Liver (tissue), 8 donors: ENCODE measurements at regions not wholly inside any gene's neighbourhood (a gene's known extent, or its start where the extent isn't known, plus 50 kb on each side); places are given as distances from the start of the nearest gene placed in this dataset.

Experiments
- DNase-seq: peaks from one replicate; pipeline ENCODE4 v3.0.0-alpha.2; 2017; ENCODE audit warnings: low spot score
- H3K27ac ChIP-seq, 2 donors: one replicate each; pipeline ENCODE4 v1.7.0; 2013; ENCODE audit warnings: inconsistent platforms in 2 of 2, low read length in 2 of 2, control low read depth in 1 of 2, low read depth in 1 of 2, mild to moderate bottlenecking in 1 of 2
- H3K27me3 ChIP-seq, 4 donors: one replicate each; pipeline versions ENCODE4 v1.6.1 to v1.7.0; 2013; ENCODE audit warnings: low read length in 3 of 4, inconsistent platforms in 1 of 4, mild to moderate bottlenecking in 1 of 4, moderate library complexity in 1 of 4; ENCODE audit not compliant: control insufficient read depth in 4 of 4, insufficient read depth in 4 of 4
- H3K36me3 ChIP-seq, 4 donors: one replicate each; pipeline versions ENCODE4 v1.6.1 to v1.7.0; 2013; ENCODE audit warnings: low read length in 3 of 4, mild to moderate bottlenecking in 3 of 4, low read depth in 1 of 4, moderate library complexity in 1 of 4; ENCODE audit not compliant: control insufficient read depth in 4 of 4, insufficient read depth in 3 of 4
- H3K4me1 ChIP-seq, 4 donors: one replicate each; pipeline versions ENCODE4 v1.6.1 to v1.7.0; 2013; ENCODE audit warnings: low read length in 3 of 4, mild to moderate bottlenecking in 3 of 4, moderate library complexity in 1 of 4; ENCODE audit not compliant: control insufficient read depth in 4 of 4, insufficient read depth in 4 of 4
- H3K4me3 ChIP-seq, 3 donors: one replicate each; pipeline versions ENCODE4 v1.6.1 to v1.7.0; 2013; ENCODE audit warnings: low read length in 3 of 3, control low read depth in 1 of 3, low read depth in 1 of 3, mild to moderate bottlenecking in 1 of 3
- H3K9ac ChIP-seq, 2 donors: one replicate each; pipeline ENCODE4 v1.7.0; 2013; ENCODE audit warnings: low read length in 2 of 2, mild to moderate bottlenecking in 2 of 2, moderate library complexity in 2 of 2, control low read depth in 1 of 2, low read depth in 1 of 2
- H3K9me3 ChIP-seq, 4 donors: one replicate each; pipeline versions ENCODE4 v1.6.1 to v1.7.0; 2013; ENCODE audit warnings: low read length in 3 of 4; ENCODE audit not compliant: control insufficient read depth in 4 of 4
- CTCF ChIP-seq: fragments of 150-350 bp; IDR thresholded peaks from 2 replicates; pipeline ENCODE4 v1.5.1; 2017; ENCODE audit warnings: improper control_type of control experiment, low read depth, low read length; ENCODE audit not compliant: missing input control
- EGR1 ChIP-seq, 2 donors: IDR thresholded peaks; 2 replicates each; pipeline ENCODE4 v1.6.1; 2016 to 2018; ENCODE audit warnings: antibody characterized with exemption in 2 of 2, low read depth in 2 of 2
- GABPA ChIP-seq, 2 donors: IDR thresholded peaks in 1 of 2; conservative IDR thresholded peaks in 1 of 2; 2 replicates each; pipeline ENCODE4 v1.6.1; 2016; ENCODE audit warnings: antibody characterized with exemption in 2 of 2, mild to moderate bottlenecking in 1 of 2, moderate library complexity in 1 of 2
- HNF4A ChIP-seq, 2 donors: conservative IDR thresholded peaks; 2 replicates each; pipeline ENCODE4 v1.6.1; 2016; ENCODE audit warnings: antibody characterized with exemption in 2 of 2, mild to moderate bottlenecking in 2 of 2
- NR2F2 ChIP-seq: IDR thresholded peaks from 2 replicates; pipeline ENCODE4 v1.6.1; 2016; ENCODE audit warnings: antibody characterized with exemption
- REST ChIP-seq: IDR thresholded peaks from 2 replicates; pipeline ENCODE4 v1.6.1; 2016; ENCODE audit warnings: antibody characterized with exemption, mild to moderate bottlenecking
- RXRA ChIP-seq, 2 donors: IDR thresholded peaks; 2 replicates each; pipeline ENCODE4 v1.6.1; 2017 to 2018; ENCODE audit warnings: antibody characterized with exemption in 2 of 2, mild to moderate bottlenecking in 1 of 2
- YY1 ChIP-seq: IDR thresholded peaks from 2 replicates; pipeline ENCODE4 v1.6.1; 2016; ENCODE audit warnings: antibody characterized with exemption, mild to moderate bottlenecking
- ZBTB33 ChIP-seq: IDR thresholded peaks from 2 replicates; pipeline ENCODE4 v1.6.1; 2016; ENCODE audit warnings: antibody characterized with exemption
- WGBS: extraction: QIAGEN DNeasy Blood & Tissue Kit; methylation state at CpG from one replicate; pipeline ENCODE4 v1.1.7; 2013; 5-methylcytosine and 5-hydroxymethylcytosine counted together
- TF ChIP-seq, protein P1 (sequence below): IDR thresholded peaks from 2 replicates; pipeline ENCODE4 v1.6.1; 2016; ENCODE audit warnings: antibody characterized with exemption
- donor health status: healthy.
- donor health status: healthy.
- donor health status: healthy.
- donor health status: healthy.
- donor health status: healthy.

DNA sequence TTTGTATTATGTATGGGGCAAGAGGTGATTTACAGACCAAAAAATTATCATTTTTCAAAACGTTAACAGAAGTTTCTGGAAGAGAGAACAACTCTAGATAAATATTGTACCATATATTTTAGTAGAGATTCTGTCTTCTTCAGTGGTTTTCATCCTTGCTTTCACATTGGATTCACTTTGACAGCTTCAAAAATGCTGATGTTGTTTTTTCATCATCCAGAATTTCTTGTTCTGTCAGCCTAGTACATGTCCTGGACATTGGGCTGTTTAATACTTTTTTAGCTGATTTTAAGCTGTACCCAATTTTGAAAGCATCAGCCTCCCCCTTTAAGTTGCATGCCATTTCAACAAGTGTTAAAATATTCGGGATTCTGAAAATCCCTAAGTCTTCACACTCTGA is 711.3 kb upstream of the LRATD1 start (continued):
- TF ChIP-seq YY1 (no peak), RXRA (IDR thresholded peaks at IDR 0.05) (no peak), HNF4A (conservative IDR thresholded peaks at IDR 0.05) (no peak), ZBTB33 (no peak)

DNA sequence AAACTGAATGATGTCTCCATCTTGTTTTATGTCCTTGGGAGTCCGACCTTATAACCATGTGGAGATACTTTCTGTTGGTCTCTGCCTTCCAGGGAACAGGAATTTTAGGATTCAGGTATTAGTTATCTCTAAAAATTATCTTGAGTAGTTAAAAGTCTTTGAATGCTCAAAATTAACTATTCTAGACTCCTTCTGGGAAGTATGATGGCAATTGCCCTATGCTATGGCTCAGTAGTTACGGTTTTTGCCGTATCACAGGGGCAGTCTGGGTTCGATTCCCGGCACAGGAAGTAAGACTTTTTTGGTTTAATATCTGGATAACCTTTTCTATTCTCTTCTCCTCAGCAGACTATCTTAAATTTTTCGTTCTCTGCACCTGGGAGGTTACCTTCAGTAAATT is 708.7 kb upstream of the LRATD1 start:
- no peak for DNase-seq
- Histone ChIP-seq H3K9me3 (peaks cover 0 to 4% (median 2%) of the 10 kb centered on the region in 4 donors), H3K27me3 (no peaks in the 10 kb centered on the region), H3K27ac (no peak overlapping the region), H3K4me3 (no peak overlapping the region), H3K9ac (no peak overlapping the region), H3K36me3 (no peaks in the 10 kb centered on the region), H3K4me1 (no peaks in the 10 kb centered on the region)
- TF ChIP-seq REST = no peak
- TF ChIP-seq, protein P1, sequence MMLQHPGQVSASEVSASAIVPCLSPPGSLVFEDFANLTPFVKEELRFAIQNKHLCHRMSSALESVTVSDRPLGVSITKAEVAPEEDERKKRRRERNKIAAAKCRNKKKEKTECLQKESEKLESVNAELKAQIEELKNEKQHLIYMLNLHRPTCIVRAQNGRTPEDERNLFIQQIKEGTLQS = no peak
- WGBS = 65% methylated on average over 6 of the region's 6 CpGs

GRCh38 chr2:13942111-13942510 is 690.4 kb upstream of the LRATD1 start:
- no peak overlapping the region for H3K4me3 ChIP-seq
- H3K9me3 ChIP-seq = no peaks in the 10 kb centered on the region
- H3K36me3 ChIP-seq = no peaks in the 10 kb centered on the region
- TF ChIP-seq CTCF (no peak), EGR1 (IDR thresholded peaks at IDR 0.05; ENCODE audit: low read depth in 2 of 2) (no peak), HNF4A (conservative IDR thresholded peaks at IDR 0.05) (no peak), RXRA (IDR thresholded peaks at IDR 0.05) (no peak), NR2F2 (no peak), GABPA (IDR thresholded peaks at IDR 0.05 in 1 of 2, conservative IDR thresholded peaks at IDR 0.05 in 1 of 2) (no peak), YY1 (no peak)
- no peak overlapping the region for H3K9ac ChIP-seq
- no peak overlapping the region for H3K27ac ChIP-seq
- no peaks in the 10 kb centered on the region for H3K27me3 ChIP-seq
- DNase-seq = no peak
- WGBS = 73% methylated on average over 2 of the region's 2 CpGs
- H3K4me1 ChIP-seq = no peaks in the 10 kb centered on the region
